SK-N-MC (cell line): ENCODE measurements at regions not wholly inside any gene's neighbourhood (a gene's known extent, or its start where the extent isn't known, plus 50 kb on each side); places are given as distances from the start of the nearest gene placed in this dataset.

Source experiments
- EZH2 ChIP-seq: fragments of 200-600 bp; sonication (generic); IDR thresholded peaks from one replicate; pipeline ENCODE4 v1.6.1; 2017; ENCODE audit warnings: antibody characterized with exemption
- FOXP2 ChIP-seq: optimal IDR thresholded peaks from 2 replicates; pipeline ENCODE3; 2011; ENCODE audit warnings: mild to moderate bottlenecking, moderate library complexity; ENCODE audit not compliant: insufficient read depth; ENCODE audit errors: extremely low read length, control extremely low read depth
- POLR2AphosphoS5 ChIP-seq: IDR thresholded peaks from 2 replicates; pipeline ENCODE4 v1.6.1; 2012; ENCODE audit warnings: mild to moderate bottlenecking, low read depth, low read length, borderline replicate concordance

DNA sequence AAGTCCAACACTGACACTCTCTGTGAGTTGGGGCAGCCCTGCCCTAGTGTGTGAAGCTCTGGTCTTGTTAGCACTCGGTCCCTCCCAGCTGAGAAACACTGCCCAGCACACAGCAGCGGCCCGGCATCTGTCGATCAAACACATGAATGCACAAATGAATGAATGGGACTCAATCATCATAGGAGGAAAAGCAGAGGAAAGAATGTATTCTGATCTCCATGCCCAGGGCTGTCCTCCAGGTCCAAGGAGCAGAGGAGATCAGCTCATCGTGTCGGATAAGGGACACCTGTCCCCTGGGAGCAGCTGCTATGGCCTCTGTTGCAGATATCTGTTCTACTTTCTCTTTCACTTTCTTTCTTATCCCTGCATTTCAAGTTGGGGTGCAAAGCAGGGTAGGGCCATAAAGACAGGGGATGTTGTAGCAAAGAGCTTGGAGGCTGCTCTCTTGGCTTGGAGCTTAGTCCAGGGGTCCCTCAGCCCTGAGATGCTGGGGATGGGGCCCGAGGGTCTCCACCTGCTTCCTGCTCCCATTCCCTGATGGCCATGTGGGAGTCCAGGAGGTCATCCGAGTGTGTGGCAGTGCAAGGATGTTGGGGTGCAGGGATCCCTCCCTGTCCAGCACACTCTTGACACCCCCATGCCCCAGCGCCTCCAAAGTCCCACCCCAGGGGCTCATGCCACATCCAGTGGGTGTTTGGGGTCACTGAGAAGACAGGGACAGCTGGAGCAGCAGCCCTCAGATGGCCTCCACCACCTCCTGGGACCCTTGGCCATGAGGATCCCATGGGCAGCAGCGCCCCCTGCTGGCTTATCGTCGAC, 88.2 kb downstream of the IRF8 start:
- TF ChIP-seq POLR2AphosphoS5 (no peak), EZH2 (no peak), FOXP2 (no peak)
